ENCODE measurements at regions not wholly inside any gene's neighbourhood (a gene's known extent, or its start where the extent isn't known, plus 50 kb on each side); places are given as distances from the start of the nearest gene placed in this dataset.

- DNase-seq, result no peak
Measured at GRCh38 chr21:38952890-38953289, 147.2 kb downstream of the ETS2 start.

GRCh38 chr21:38951095-38951730 lies 145.5 kb downstream of the ETS2 start:
- no peak for DNase-seq

GRCh38 chr21:38950435-38951094 lies 144.8 kb downstream of the ETS2 start:
- DNase-seq, result peak; percentile 40

- no peak for DNase-seq
Measured at GRCh38 chr21:38949070-38949380, 143.3 kb downstream of the ETS2 start.

- DNase-seq, result no peak
Measured at GRCh38 chr21:38948377-38949069, 142.8 kb downstream of the ETS2 start.

GRCh38 chr21:38945545-38946245 lies 140.0 kb downstream of the ETS2 start:
- no peak for DNase-seq

- DNase-seq, result no peak
Measured at GRCh38 chr21:38944903-38945302, 139.2 kb downstream of the ETS2 start.

GRCh38 chr21:38944402-38944801 lies 138.7 kb downstream of the ETS2 start:
- DNase-seq, result no peak

GRCh38 chr21:38942748-38943211 lies 137.1 kb downstream of the ETS2 start:
- no peak for DNase-seq

GRCh38 chr21:38938769-38939168 lies 133.0 kb downstream of the ETS2 start:
- no peak for DNase-seq

- no peak for DNase-seq
Measured at GRCh38 chr21:38938343-38938742, 132.6 kb downstream of the ETS2 start.

GRCh38 chr21:38937844-38938243 lies 132.1 kb downstream of the ETS2 start:
- no peak for DNase-seq

GRCh38 chr21:38937286-38937790 lies 131.6 kb downstream of the ETS2 start:
- DNase-seq, result no peak

GRCh38 chr21:38936240-38936639 lies 130.5 kb downstream of the ETS2 start:
- no peak for DNase-seq

- DNase-seq, result no peak
Measured at GRCh38 chr21:38933731-38934130, 128.0 kb downstream of the ETS2 start.

- no peak for DNase-seq
Measured at GRCh38 chr21:38931291-38931690, 125.6 kb downstream of the ETS2 start.

- peak; percentile 76 for DNase-seq
Measured at GRCh38 chr21:38930853-38931252, 125.1 kb downstream of the ETS2 start.

- DNase-seq, result peak; percentile 22
Measured at GRCh38 chr21:38930066-38930465, 124.3 kb downstream of the ETS2 start.

GRCh38 chr21:38929652-38930051 lies 123.9 kb downstream of the ETS2 start:
- no peak for DNase-seq

- DNase-seq, result peak; percentile 20
Measured at GRCh38 chr21:38929142-38929541, 123.4 kb downstream of the ETS2 start.

- DNase-seq, result no peak
Measured at GRCh38 chr21:38927776-38928175, 122.0 kb downstream of the ETS2 start.

GRCh38 chr21:38925923-38926322 lies 120.2 kb downstream of the ETS2 start:
- DNase-seq, result no peak

GRCh38 chr21:38925478-38925877 lies 119.7 kb downstream of the ETS2 start:
- no peak for DNase-seq

Data from GF-D8 (cell line).